Ishikawa (cell line): ENCODE measurements at regions not wholly inside any gene's neighbourhood (a gene's known extent, or its start where the extent isn't known, plus 50 kb on each side); places are given as distances from the start of the nearest gene placed in this dataset.

Experiments used
- CEBPB ChIP-seq: IDR thresholded peaks from 2 replicates; pipeline ENCODE4 v1.6.1; 2012
- CREB1 ChIP-seq: IDR thresholded peaks from 2 replicates; pipeline ENCODE4 v1.6.1; 2012; ENCODE audit warnings: low read depth
- EGR1 ChIP-seq: IDR thresholded peaks from 2 replicates; pipeline ENCODE4 v1.6.1; 2012
- EP300 ChIP-seq: IDR thresholded peaks from 2 replicates; pipeline ENCODE4 v1.6.1; 2012; ENCODE audit warnings: borderline replicate concordance
- FOXM1 ChIP-seq: IDR thresholded peaks from 2 replicates; pipeline ENCODE4 v1.6.1; 2012; ENCODE audit warnings: low read depth, borderline replicate concordance
- MAX ChIP-seq: IDR thresholded peaks from 2 replicates; pipeline ENCODE4 v1.6.1; 2012
- NFIC ChIP-seq: IDR thresholded peaks from 2 replicates; pipeline ENCODE4 v1.6.1; 2012
- RAD21 ChIP-seq: IDR thresholded peaks from 2 replicates; pipeline ENCODE4 v1.6.1; 2012; ENCODE audit warnings: low read depth
- REST ChIP-seq: IDR thresholded peaks from 2 replicates; pipeline ENCODE4 v1.6.1; 2012; ENCODE audit warnings: low read depth, mild to moderate bottlenecking
- TAF1 ChIP-seq: IDR thresholded peaks from 2 replicates; pipeline ENCODE4 v1.6.1; 2012; ENCODE audit warnings: low read depth, mild to moderate bottlenecking
- TCF12 ChIP-seq: IDR thresholded peaks from 2 replicates; pipeline ENCODE4 v1.6.1; 2012; ENCODE audit warnings: low read depth
- TEAD4 ChIP-seq: IDR thresholded peaks from 2 replicates; pipeline ENCODE4 v1.6.1; 2012
- USF1 ChIP-seq: IDR thresholded peaks from 2 replicates; pipeline ENCODE4 v1.6.1; 2012
- YY1 ChIP-seq: IDR thresholded peaks from 2 replicates; pipeline ENCODE4 v1.6.1; 2012; ENCODE audit warnings: low read depth
- ZBTB7A ChIP-seq: IDR thresholded peaks from 2 replicates; pipeline ENCODE4 v1.6.1; 2012; ENCODE audit warnings: low read depth

- TF ChIP-seq TEAD4: no peak
- no peak for TF ChIP-seq YY1
- no peak for TF ChIP-seq REST
- TF ChIP-seq MAX: no peak
These were observed 348.3 kb downstream of the CYRIA start for GRCh38 chr2:16317211-16317830.

- no peak for TF ChIP-seq USF1
- TF ChIP-seq ZBTB7A: no peak
- TF ChIP-seq NFIC: no peak
- TF ChIP-seq EGR1: no peak
- no peak for TF ChIP-seq TEAD4
- TF ChIP-seq TCF12: no peak
- no peak for TF ChIP-seq YY1
These were observed 349.0 kb downstream of the CYRIA start for GRCh38 chr2:16316456-16317210.

GRCh38 chr2:16315908-16316307 is 349.7 kb downstream of the CYRIA start:
- no peak for TF ChIP-seq EP300
- no peak for TF ChIP-seq USF1
- TF ChIP-seq CREB1: no peak
- no peak for TF ChIP-seq NFIC
- TF ChIP-seq TCF12: no peak
- no peak for TF ChIP-seq ZBTB7A
- TF ChIP-seq TEAD4: no peak
- TF ChIP-seq RAD21: no peak
- no peak for TF ChIP-seq TAF1
- TF ChIP-seq CEBPB: no peak
- TF ChIP-seq MAX: no peak

- TF ChIP-seq TCF12 (no peak), EP300 (no peak), USF1 (no peak), EGR1 (no peak), REST (no peak), MAX (no peak), RAD21 (no peak), FOXM1 (no peak)
These were observed 350.2 kb downstream of the CYRIA start for GRCh38 chr2:16315458-16315835.

- TF ChIP-seq EGR1 (no peak), CREB1 (no peak), ZBTB7A (no peak), EP300 (no peak)
These were observed 350.8 kb downstream of the CYRIA start for GRCh38 chr2:16314691-16315457.

GRCh38 chr2:16314001-16314400 is 351.6 kb downstream of the CYRIA start:
- TF ChIP-seq REST (no peak), CREB1 (no peak), CEBPB (no peak)
